D341Med (cell line): ENCODE measurements at regions not wholly inside any gene's neighbourhood (a gene's known extent, or its start where the extent isn't known, plus 50 kb on each side); places are given as distances from the start of the nearest gene placed in this dataset.
A peak's percentile ranks its signal among the peaks of the same experiment; 100 is the strongest.

Source experiments
- DNase-seq: peaks from one replicate; pipeline ENCODE4 v3.0.0; 2012; ENCODE audit warnings: low spot score

DNA sequence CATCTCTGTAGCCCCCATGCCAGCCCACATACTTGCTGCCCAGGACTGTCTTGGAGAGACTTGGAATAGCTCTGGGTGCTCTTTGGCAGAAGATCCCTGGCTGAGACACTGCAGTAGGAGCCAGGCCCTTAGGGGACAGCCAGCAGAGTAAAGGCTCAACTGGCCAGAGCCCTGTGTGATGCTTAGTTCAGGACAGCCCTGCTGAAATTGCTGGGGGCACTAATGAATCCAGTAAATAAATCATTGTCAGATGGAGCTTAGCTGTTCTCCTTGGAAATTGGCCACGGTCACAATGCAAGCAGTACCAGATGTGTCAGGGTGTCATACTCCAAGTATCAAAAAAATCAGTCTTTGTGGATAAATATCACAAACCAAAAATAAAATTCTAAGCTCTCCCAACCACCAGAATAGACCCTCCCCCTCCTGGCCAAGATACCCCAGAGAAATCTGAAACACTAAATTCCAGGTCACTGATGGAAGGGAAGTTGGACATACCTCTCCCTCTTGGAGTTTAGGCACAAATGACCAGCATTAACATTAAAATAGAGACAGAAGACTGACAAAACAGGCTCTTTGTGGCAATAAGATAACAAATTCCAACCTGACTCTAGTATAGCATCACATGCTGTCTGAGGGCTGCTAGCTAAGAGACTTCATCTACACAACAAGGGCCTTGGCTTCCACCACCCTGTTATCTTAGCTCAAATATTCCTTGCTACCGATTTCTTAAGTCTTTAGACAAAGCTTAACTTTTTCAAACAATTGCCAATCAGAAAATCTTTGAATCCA, 83.2 kb upstream of the DNAH14 start:
- no peak for DNase-seq

DNA sequence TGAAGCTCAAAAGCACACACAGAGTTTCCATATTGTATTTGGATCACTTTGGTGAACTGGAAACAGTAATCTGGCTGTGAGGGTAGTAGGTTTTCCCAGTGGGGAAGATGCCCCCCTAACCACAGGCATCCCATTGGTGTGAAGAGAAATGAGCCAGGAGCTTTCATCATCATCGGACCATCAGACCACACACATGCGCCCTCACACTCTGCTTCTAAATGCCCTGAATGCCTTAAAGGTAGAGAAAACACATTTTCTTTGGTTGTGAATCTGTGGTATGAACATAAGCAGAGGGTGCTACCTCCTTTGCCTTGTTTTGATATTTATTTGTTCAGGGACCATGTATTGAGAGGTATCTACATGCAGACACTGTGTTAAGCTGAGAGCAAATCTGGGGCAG, 79.0 kb upstream of the DNAH14 start:
- DNase-seq, result no peak

DNA sequence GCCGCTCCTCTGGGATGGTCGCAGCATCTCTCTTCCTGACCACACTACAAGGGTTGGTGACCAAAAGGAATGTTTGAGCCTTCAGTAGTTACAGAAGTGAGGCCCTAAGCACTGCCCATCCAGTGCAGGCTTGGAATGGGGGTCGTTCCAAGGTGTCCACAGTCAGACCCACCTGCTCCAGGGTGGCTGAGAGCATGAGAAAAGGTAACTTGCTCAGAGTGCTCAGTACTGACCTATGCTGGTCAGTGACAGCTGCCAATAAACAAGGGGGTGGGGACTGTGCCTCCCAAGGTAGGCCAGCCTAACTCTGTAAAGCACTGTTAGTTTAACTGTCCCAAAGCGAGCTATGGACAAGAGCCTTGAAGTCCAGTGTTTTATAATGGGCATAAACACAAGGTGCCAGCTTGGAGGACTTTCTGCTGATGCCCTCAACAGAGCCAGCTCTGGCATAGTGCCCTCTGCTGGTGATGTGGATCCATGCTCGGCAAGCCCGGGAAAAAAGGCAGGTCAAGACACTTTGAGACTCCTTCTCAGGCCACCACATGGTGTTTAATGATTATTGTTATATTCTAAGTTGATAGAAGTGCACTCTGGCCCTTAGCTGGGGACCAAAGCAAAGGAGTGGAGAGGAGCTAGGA, 78.1 kb upstream of the DNAH14 start:
- DNase-seq, result peak; percentile 72

DNA sequence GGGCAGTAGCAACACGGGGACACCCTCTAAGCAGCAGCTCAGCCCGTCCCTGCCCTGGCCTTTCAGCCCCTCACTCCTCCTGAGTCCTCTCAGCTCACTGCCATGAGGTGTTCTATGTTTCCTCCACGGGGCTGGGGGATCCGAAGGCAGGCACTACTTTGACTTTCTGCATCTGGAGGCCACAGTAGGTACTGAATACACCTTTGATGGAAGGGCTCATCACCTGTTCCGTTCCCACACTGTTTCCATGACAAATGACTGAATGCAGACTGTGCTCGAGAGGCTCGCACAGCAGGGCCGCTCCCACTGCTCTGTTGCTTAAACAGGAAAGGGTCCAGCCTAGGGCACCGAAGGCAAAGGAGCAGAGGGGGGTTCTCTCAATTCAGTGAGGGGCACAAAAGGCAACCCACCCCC, 77.6 kb upstream of the DNAH14 start:
- peak; percentile 45 for DNase-seq

DNA sequence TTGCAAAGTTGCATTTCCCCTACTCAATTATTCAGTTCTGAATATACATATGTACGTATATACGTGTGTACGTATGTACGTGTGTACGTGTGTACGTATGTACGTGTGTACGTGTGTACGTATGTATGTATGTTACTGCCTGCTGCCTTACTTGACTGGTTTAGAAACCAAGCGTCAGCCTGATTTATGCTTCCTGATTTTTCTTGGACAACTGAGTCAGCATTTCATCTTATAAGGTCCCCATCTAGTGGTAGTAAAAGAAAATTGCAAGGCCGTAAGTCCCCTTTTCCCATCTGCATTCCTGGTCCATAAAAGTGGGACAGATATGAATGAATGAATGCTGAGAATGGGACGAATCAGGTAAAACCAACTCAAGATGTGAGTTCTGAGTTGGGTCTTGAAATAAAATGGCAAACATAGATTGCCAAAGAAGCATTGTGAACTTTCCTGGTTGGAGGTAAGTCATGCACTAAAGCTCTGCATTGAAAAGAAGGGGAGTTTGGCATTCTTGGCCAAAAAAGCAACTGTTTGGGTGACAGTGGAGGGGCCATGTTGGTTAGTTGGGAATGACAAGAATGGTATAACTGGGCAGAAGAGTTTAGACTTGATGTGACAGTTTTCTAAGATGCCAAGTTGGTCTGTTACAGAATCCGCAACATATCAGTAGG, 76.4 kb upstream of the DNAH14 start:
- DNase-seq, result peak; percentile 43

DNA sequence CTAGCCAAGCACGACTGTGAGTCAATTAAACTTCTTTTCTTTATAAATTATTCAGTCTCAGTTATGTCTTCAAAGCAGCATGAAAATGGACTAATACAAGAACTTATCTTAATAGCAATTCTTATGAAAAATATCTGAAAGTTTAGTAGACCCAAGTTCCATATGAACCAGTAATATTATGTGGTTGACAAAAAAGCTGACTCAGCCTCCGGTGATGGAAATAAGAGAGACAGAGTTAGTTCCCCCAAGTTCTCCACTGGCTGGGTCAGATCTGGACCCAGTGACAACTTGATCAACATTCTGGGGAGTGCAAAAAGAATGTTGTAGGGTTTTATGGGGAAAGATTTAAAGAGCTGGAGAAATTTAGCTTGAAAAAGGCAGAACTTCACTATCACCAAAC, 72.5 kb upstream of the DNAH14 start:
- DNase-seq, result no peak

DNA sequence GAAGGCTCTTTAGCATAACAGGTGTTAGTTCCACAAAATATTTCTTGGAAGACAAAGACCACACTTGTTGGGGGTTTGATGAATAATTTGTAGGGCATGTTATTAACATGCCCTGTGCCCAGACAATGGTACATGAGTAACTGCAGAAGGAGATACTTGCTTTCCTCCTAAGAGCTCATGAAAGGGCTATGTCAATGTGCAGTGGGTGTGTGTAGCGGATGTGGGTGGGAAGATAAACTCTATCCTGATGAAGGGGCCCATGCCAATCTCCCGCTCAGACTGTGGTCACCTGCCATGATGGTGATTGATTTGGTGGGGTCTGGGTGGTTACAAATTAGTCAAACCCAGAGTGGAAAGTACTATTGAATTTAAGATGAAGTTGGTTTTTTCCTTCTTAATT, 69.8 kb upstream of the DNAH14 start:
- DNase-seq, result no peak

DNA sequence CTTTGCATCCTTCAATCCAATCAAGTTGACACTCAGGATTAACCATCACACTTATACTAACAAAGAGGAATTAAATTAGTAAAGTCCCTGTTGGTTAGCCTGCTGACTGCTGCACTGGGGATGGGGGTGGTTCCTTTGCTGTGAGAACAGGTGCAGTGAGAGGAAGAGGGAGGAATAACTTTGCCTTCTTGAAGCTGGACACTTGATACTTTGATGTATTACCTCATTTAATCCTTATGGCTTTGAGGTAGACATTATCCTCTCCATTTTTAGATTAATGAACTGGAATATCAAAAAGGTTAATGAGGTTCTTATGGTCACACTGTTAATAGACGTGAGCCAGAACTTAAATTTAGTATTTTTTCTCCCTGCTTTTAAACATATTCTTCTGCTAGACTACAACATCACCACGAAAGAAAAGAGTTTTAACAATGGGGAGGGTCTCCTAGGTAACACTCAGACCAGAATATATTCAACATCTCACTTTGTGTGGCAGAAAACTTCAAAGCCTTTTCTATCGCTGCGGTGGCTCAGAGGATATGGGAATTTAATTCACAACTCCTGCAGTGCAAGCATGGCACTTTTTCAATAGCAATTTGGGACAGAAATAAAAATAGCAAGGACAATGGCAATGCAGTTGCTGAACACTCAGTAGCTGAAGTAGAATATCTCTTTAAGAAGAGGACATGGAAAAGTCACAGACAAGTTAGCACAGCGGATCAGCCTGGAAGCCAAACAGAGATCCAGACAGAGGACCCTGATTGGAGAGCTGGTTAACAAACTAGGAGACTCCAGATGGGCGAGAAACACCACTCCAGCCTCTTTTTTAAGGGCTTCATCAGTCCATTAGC, 68.8 kb upstream of the DNAH14 start:
- no peak for DNase-seq

DNA sequence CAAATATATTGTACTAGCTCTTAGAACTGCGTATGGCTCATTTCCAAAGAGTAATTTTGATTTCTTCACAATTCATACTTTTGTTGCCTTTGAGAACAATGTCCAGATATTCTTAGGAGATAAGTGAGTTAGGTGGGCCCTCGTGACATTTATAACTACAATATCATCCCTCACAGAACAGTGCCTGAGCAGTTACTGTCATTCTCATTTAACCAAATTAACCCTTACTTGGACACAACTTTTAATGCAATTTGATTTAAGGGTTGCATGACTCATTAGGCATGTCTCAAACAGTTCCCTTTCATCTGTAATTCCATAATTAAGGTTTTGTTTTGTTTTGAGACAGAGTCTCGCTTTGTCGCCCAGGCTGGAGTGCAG, 68.1 kb upstream of the DNAH14 start:
- no peak for DNase-seq

DNA sequence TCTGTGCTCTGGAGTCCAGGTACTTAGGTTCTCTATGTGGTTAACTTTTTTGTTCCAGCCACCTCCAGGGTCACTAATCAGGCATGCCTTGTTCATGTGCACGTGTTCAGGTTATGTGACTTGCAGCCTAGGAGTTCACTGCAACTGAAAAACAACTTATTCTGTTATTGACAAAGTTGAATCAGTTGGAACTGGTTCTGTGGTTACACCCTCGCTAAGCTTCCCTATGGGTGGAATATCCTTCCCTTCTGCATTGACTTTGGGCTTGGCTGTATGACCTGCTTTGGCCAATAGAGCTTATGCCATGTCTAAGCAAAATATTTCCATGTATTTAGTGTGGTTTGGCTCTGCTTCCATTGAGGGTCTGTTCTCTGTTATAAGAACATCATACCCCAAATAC, 66.0 kb upstream of the DNAH14 start:
- no peak for DNase-seq

DNA sequence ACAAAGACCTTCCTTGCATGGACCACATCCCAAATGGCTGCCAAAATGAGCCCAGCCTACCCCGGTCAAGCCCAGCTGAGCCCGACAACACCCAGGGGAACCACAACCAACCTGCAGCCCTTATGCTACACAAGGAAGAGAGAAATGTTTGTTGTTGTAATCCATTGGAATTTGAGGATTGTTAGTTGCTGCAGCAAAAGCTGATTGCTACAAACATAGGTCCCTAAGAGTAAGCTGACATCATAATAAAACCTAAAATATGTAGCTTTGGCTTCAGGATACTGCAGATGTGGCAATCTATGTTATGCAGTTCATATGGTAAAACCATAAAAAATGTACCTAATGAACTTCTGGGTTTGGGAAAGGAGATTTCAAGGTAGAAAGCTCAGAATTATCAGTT, 65.5 kb upstream of the DNAH14 start:
- DNase-seq, result no peak

DNA sequence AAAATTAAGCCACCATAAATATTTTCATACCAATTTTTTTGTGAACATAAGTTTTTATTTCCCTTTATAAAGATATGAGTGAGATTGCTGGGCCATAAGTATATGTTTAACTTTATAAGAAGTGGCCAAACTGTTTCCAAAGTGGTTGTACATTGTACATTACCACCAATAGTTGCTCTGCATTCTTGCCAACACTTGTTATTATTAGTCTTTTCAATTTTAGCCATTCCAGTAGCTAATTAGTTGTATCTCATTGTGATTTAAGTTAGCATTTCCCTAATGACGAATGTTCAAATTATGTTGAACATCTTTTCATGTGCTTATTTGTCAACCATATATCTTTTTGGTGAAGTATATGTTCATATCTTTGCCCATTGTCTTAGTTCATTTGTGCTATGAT, 64.0 kb upstream of the DNAH14 start:
- DNase-seq, result no peak

DNA sequence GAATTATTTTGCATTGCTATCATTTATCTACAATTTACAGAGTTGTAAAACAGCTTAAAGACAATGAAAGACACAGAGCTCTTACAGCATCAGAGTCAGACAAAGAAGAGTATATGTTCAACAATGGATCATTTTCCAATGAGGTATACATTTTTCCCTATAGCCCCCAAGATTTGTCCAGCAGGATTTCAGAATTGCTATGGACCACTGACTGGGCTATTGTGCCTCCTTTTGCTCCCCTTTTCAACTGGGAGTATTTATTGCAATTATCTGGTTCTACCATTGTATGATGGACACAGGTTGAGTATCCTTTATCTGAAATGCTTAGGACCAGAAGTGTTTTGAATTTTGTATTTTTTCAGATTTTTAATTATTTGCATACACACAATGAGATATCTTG, 62.5 kb upstream of the DNAH14 start:
- no peak for DNase-seq

DNA sequence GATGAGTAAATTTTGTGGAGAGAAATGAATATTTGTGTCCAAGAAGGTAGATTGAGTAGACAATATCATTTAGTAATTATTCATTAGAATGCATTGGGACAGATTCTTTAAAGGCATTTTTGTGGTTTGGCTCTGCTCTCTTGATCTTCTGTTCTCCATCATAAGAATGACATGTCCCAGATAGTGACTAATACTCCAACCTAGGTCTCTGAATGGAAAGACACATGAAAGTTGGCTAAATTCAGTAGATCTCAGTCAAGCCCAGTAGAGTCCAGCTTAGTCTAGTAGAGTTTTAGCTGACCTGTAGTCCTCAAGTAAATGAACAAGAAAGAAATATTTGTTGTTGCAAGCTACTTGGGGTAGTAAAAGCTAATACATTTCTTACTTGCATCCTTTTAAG, 61.8 kb upstream of the DNAH14 start:
- no peak for DNase-seq

DNA sequence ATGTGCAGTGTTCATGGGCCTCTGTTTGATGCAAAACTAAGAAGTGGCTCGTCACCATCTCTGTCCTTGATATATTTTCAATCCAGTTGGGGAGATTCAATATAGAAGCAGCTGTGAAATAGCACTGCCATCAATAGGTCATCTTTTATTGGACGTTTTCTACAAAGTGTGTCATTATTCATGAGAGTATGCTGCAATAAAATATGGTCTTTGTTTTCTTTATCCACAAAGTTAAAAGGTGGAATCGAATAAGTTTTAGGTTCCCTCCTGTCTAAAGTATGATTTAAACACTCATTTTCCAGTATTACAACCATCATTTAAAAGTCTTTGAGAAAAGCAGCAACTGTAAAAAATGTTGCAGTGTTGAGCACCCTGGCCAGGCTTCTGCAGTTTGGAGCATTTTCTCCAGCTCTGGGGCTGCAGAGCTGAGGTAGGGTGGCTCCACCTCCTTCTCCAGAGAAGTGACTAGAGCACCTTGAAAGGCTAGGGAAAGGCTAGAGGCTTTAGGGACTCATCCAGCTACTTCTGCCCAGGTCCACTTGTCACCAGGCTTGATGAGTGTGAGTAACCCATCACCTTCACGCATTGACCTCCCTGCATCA, 56.5 kb upstream of the DNAH14 start:
- DNase-seq, result no peak

DNA sequence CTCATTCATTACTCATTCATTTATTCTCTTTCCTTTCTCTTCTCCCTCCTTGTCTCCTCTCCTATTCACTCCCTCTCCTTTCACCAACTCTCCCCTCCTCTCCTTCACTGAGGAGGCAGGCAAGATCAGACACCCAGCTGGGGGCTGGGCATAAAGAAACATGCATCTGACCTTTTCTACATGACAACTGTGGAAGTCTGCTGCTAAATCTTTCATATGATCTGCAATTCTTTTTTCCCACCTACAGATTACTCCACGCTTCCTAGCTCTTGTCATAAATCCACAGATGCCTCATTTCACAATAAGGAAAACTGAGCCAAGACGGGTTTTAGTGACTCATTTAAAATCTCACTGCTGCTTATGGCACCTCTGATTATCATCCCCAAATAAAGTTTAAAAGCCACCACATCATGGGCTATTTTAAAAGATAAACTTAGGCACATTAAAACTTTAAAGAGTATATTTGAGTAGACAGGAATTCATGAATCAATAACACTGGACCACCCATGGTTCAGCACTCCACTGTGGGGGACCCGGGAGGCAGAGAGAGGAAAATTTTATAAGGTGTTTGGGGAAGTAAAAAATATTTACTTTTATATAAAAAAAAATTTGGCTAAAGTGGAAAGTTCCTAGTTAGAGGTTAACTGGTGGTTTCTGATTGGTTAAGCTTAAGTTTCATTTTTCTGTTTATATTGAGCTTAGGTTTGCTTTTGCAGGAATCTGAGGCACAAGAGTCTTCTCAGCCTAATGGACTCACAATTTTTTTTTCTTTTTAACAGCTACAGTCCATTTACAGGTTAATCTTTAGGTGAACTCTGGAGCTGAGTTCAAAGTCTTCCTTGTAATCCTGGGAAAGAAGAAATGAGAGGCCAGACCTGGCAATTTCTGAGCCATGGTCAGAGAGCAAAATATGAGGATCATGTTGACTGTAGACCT, 55.8 kb upstream of the DNAH14 start:
- no peak for DNase-seq

DNA sequence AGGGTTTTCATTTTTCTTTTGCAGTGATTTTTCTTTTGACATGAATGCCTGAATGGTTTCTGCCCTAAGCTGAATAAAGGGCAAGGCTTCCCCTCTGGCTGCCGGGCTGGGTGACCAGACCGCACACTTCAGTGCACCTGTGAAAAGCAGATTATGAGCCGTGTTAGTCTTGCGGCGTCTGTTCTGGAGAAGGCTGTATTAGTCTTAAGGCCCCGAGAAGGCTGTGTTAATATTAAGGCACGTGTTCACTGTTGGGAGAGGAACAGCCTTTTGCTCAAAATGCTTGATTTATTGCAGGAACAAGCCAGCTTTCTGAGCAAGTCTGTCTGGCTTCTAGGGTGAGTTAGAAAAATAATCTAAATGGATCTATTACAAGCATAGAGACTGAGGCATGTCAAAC, 54.7 kb upstream of the DNAH14 start:
- no peak for DNase-seq

DNA sequence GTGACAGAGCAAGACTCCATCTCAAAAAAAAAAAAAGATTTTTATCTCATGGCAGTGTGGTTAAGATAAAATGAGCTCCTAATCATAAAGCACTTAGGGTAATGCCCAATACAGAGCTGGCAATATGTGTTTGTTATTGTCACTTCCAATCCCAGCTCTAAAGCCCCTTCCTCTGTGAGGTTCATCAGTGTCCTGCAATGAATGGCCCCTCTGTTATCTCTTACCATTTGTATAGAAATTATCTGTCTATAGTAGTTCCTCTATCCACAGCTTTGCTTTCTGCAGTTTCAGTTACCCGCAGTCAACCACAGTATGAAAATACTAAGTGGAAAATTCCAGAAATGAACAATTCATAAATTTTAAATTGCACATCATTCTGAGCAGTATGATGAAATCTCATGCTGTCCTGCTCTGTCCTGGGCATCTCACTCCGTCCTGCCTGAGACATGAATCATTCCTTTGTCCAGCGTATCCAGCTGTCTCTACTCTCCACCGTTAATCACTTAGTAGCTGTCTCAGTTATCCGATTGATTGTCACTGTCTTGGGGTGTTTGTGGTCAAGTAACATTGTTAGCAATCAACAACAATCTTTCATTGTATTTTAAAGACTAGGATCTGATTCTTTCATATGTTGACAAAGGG, 50.2 kb upstream of the DNAH14 start:
- no peak for DNase-seq
